ENCODE measurements at regions not wholly inside any gene's neighbourhood (a gene's known extent, or its start where the extent isn't known, plus 50 kb on each side); places are given as distances from the start of the nearest gene placed in this dataset.
"Not testable (repeated sequence)": the region's sequence is repeated elsewhere in the genome, so short reads cannot be mapped to it uniquely, and the experiment has no call there.

- no peak for DNase-seq (ENCODE audit: low spot score)
Observed at GRCh38 chr6:122180132-122180531, 219.3 kb upstream of the HSF2 start.

GRCh38 chr6:122182061-122182460 is 217.4 kb upstream of the HSF2 start:
- DNase-seq (ENCODE audit: low spot score) = no peak

GRCh38 chr6:122184401-122184827 is 215.0 kb upstream of the HSF2 start:
- DNase-seq (ENCODE audit: low spot score) = peak; percentile 27

GRCh38 chr6:122185458-122185857 is 214.0 kb upstream of the HSF2 start:
- not testable (repeated sequence) for DNase-seq (ENCODE audit: low spot score)

- DNase-seq (ENCODE audit: low spot score) = no peak
Observed at GRCh38 chr6:122187186-122187585, 212.3 kb upstream of the HSF2 start.

GRCh38 chr6:122198922-122199321 is 200.5 kb upstream of the HSF2 start:
- DNase-seq (ENCODE audit: low spot score) = no peak

- no peak for DNase-seq (ENCODE audit: low spot score)
Observed at GRCh38 chr6:122200440-122200839, 199.0 kb upstream of the HSF2 start.

- DNase-seq (ENCODE audit: low spot score) = no peak
Observed at GRCh38 chr6:122202576-122203137, 196.8 kb upstream of the HSF2 start.

GRCh38 chr6:122207061-122207460 is 192.4 kb upstream of the HSF2 start:
- no peak for DNase-seq (ENCODE audit: low spot score)

- DNase-seq (ENCODE audit: low spot score) = no peak
Observed at GRCh38 chr6:122207794-122208193, 191.7 kb upstream of the HSF2 start.

- DNase-seq (ENCODE audit: low spot score) = no peak
Observed at GRCh38 chr6:122214605-122215318, 184.7 kb upstream of the HSF2 start.

GRCh38 chr6:122220254-122220653 is 179.2 kb upstream of the HSF2 start:
- no peak for DNase-seq (ENCODE audit: low spot score)

GRCh38 chr6:122222761-122223160 is 176.7 kb upstream of the HSF2 start:
- no peak for DNase-seq (ENCODE audit: low spot score)

- no peak for DNase-seq (ENCODE audit: low spot score)
Observed at GRCh38 chr6:122223251-122223650, 176.2 kb upstream of the HSF2 start.

GRCh38 chr6:122238861-122239260 is 160.6 kb upstream of the HSF2 start:
- DNase-seq (ENCODE audit: low spot score) = no peak

- no peak for DNase-seq (ENCODE audit: low spot score)
Observed at GRCh38 chr6:122246906-122247658, 152.4 kb upstream of the HSF2 start.

- no peak for DNase-seq (ENCODE audit: low spot score)
Observed at GRCh38 chr6:122248001-122248669, 151.3 kb upstream of the HSF2 start.

- no peak for DNase-seq (ENCODE audit: low spot score)
Observed at GRCh38 chr6:122248844-122249243, 150.6 kb upstream of the HSF2 start.

- DNase-seq (ENCODE audit: low spot score) = no peak
Observed at GRCh38 chr6:122258839-122259238, 140.6 kb upstream of the HSF2 start.

- DNase-seq (ENCODE audit: low spot score) = no peak
Observed at GRCh38 chr6:122264557-122264956, 134.9 kb upstream of the HSF2 start.

GRCh38 chr6:122265755-122266154 is 133.7 kb upstream of the HSF2 start:
- no peak for DNase-seq (ENCODE audit: low spot score)

- no peak for DNase-seq (ENCODE audit: low spot score)
Observed at GRCh38 chr6:122268394-122268793, 131.1 kb upstream of the HSF2 start.

GRCh38 chr6:122276637-122277036 is 122.8 kb upstream of the HSF2 start:
- DNase-seq (ENCODE audit: low spot score) = no peak

Data from SW480 (cell line).